GM21529 (cell line): ENCODE measurements at regions not wholly inside any gene's neighbourhood (a gene's known extent, or its start where the extent isn't known, plus 50 kb on each side); places are given as distances from the start of the nearest gene placed in this dataset.

Source experiments
- ATAC-seq: cut with Tn5 transposase; IDR thresholded peaks from one replicate; pipeline ENCODE4 v1.9.1; 2021; ENCODE audit not compliant: unreplicated experiment

DNA sequence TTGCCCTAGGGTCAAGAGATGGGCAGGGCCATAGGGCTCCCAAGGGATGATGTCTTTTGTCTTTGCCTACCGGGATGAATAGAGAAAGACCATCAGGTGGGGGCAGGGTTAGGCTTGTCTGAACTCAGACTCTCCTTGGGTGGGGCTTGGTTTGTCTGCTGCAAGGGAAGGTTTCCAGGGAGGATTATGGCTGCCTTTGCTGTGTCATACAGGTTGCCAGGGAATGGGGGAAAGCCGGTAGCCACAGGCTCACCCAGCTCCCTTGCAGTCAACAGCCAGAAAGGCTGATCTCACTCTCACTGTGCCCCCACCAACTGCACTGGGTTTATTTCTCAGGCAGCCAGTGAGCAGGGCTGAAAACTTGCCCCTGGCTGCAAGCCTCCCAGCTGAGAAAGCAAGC is 253.2 kb downstream of the POLR1F start:
- no peak for ATAC-seq

DNA sequence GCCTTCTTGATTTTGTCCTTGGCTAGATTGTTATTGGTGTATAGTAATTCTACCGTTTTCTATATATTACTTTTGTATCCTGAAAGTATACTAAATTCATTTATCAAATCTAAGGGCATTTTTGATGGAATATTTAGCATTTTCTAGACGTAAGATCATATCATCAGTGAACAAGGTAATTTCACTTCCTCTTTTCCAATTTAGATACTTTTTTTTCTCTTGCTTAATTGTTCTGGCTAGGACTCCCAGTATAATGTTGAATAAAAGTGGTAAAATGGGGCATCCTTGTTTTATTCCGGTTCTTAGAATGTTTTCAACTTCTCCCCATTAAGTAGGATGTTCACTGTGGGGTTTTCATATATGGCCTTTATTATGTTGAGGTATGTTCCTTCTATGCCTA is 260.7 kb downstream of the POLR1F start:
- ATAC-seq, result no peak

DNA sequence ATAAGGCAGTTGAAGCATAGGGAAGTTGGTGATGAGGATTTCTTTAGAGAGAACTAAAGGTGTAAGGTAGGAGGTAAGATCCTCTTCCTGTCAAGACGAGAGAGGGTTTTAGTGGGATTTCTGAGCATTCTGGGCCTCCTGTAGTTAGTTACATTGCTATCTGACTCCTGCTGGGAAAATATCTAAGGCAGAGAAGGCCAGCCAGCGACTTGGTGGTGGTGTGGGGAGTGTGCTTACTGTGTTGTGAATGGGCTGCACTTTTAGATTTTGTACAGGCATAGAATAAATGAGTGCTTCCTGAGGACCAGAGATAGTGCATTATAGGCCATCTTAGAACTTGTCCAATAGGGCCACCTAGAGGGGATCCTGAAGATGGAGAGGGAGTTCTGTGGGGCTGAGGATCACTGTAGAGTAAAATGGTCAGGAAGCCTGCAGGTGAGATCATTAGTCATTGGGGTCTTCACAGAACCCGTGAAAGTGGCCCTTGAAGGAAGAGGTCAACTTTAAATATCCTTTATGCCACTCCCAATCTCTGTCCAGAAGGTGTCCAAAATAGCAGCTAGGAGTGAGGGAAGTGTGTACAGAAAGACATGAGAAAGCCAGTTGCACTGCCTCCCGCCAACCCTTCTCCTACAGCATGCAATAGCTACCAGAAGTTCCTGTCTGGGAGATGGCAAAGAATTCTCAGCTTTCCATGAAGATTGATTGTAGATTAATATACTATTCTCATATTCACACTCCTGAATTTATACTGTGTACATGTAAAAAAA is 266.6 kb downstream of the POLR1F start:
- ATAC-seq, result no peak

DNA sequence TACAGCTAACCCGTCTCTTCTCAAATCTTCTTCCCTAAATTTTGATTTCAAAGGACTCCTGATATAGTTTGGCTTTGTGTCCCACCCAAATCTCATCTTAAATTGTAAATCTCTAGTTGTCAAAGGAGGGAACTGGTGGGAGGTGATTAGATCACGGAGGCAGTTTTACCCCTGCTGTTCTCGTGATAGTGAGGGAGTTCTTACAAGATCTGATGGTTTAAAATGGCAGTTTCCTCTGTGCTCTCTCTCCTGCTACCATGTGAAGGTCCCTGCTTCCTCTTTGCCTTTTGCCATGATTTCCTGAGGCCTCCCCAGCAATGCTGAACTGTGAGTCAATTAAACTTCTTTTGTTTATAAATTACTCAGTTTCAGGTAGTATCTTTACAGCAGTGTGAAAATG is 269.3 kb downstream of the POLR1F start:
- no peak for ATAC-seq

DNA sequence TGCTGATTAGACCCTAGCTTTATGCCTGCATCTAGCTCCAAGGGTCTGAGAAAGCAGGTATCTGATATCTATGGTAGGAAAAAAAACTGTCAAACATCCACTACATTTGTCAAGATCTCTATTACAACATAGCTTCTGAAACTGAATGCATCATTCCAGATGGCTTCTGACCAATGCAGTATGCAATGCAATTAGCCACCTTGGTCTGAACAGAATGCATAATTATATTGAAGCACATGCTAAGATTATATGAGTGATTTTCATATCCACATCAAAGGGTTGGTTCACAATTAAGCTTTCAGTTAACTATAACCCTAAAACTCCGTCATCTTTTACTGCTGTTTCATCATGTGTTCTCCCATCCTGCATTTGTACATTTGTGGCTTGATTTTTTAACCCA is 271.4 kb downstream of the POLR1F start:
- no peak for ATAC-seq

DNA sequence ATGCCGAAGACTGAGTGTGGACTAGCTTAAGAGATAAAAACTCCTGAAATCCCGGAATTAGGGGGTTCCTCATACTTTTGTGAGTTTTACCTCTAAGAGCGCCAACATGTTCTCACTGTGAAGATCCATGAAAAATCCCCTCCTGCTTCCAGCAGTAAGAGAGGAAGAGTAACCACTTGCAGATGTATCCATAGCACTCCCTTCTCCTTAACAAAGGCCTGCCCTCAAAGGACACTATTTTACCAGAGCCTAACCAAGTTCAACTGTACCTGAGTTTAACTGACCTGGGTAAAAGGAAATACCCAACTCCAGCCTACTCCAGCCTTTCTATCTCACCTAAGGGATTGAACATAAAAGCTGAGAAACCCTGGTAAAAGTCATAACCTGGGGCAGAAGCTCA is 280.9 kb downstream of the POLR1F start:
- no peak for ATAC-seq

DNA sequence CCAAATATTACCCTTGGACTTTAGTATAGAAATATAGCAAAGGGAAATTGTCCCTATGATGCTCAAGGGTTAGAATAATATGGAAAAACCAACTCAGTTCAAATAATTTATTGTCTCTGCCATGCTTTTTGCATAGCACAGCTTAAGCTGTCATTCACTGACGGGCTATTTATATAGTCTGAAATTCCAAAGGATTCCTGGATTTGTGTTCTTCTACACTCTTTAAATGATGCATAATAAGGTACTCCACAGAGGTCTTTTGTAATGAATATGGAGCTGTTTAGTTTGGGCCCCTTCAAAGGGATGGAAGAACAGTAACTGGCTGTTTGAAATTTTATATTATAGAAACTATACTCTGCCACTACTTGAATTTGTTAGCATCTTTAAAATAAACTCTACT is 276.6 kb upstream of the FERD3L start:
- no peak for ATAC-seq

DNA sequence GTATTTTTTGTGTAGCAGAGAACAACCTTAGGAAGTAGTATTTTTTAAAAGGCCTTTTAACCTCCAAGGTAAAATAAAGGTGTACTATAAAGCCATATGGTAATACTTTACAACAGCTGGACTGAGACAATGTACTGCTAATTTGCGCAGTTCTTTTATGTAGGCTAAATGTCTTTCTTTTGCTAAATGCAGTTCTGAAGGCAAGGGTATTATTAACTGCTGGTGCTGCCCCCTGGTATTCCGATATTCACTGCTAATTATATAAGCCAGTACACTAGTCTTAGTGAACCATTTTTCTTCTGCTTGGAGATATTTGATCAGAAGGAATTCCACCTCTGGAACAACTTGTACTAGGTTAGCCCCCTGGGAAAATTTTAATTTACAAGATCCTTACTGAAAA is 272.0 kb upstream of the FERD3L start:
- no peak for ATAC-seq

DNA sequence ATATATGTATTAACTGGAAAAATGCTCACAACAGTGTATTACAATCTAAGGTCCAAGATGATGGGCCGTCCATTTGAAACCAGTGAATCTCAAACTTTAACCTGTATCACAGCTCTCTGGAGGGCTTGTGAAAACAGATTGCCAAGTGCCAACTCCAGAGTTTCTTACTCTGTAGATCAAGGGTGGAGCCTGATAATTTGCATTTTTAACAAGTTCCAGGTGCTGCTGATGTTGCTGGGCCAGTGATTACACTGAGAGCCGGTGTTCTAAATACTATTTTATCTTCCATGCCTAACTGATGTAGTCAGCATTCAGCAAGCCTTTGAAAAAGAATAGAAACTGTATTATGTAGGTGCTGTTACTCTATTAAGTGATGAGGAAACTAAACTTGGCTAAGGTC is 269.9 kb upstream of the FERD3L start:
- no peak for ATAC-seq

DNA sequence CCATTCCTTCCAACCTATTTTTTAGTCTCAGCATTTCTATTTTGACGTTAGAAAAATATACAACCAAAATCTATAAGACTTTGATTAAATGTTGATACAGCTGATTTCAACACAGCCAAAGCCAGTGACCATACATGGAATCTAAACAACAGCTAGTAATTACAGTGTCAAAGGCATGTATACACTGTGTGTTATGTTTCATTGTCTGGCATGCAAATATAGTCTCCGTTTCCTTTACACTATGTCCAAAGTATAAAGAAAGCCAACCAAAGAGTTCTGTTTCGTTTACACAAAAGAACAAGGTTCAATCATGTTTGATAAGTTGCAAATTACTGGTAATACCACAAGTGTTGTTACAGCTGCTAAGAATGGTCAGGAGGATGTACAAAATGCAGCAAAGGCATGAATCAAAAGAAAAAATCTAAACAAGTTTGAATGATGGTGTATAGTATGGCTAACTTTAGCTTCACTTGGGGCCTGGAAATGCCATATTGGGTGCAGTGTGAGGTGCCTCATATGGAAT is 268.3 kb upstream of the FERD3L start:
- no peak for ATAC-seq

DNA sequence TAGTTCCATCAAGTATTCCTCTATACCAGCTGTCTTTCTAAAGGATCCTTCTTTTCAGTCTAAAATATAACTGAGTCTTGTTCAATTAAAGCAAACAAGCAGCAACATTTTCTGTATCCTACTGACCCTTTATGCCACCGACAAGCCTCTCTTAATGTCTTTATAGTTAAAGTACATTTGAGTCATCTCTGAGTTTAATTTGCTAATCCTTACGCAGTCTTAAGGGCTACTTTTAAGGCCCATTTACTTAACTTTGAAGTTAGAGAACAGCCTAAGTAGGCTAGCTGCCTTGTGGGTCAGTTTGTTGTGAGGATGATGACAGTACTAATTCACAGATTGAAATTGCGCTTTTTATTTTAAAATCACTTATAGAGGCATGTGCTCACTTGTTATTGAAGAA is 265.5 kb upstream of the FERD3L start:
- no peak for ATAC-seq

DNA sequence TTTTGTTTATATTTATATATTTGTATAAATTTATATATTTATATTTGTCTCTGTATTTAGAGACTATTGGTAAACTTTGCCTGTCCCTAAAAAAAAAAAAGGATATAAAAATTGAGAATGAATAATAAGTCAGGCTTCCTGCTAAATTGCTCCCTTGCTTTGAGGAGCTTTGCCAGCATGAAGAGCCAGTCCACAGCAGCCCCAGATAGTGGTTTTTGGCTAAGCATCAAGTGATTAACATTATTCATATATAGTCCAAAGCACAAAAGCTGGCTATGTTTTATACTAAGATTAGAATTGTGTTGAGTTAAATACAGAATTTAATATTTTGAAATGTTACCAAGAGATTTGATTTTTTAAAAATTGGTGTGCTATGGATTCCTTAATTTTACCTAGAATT is 264.9 kb upstream of the FERD3L start:
- ATAC-seq, result no peak

DNA sequence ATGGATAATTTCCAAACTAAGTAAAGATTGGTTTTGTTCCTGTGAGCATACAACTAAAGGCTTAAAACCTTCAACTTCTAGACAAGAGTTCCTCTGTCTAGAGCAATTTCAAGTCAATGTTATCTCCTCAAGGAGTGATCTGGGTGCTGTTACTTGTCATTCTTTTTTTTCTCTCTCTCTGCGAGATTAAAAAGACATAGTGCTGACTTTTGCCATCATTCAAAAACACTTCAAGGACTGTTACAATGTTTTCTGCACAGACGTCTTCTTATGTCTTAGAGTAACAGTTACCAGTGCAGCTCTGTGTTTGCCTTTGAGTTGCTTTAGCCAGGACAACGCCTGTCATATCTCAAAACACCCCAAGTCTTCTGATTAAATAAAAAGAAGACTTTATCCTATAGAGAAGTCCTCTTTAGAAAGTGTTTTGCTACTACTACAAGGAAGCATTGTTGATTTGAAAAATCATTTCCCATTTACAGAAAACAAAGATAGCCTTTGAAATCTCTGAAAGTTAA is 263.5 kb upstream of the FERD3L start:
- ATAC-seq, result no peak

DNA sequence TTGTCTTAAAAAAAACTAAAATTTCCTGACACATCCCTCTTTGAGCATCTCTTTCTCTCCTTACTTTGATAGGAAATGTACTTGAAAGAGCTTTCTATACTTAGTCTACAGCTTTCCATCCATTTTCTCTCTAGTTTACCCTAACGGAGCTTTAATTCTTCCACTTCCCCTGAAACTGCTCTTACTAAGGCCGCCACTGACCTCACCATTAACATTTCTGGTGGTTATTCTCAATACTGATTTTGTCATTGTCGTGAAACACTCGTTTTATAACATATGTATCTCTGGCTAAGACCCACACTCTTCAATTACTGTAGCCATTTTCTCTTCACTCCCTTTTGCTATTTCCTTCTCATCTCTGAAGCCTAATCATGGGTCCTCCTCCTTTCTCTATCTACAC is 262.0 kb upstream of the FERD3L start:
- ATAC-seq, result no peak

DNA sequence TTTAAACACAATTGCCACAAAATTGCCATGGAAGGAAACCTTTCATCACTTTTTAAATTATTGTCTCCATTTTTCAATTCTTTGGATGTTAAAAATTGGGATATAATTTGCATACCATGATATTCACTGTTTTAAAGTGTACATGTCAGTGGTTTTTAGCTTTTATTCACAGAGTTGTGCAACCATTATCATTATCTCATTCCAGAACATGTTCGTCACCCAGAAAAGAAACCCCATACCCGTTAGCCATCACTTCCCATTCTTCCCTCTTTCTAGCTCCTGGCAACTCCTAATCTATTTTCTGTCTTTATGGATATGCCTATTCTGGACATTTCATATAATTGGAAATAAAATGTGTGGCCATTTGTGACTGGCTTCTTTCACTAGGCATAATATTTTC is 260.3 kb upstream of the FERD3L start:
- ATAC-seq, result no peak

DNA sequence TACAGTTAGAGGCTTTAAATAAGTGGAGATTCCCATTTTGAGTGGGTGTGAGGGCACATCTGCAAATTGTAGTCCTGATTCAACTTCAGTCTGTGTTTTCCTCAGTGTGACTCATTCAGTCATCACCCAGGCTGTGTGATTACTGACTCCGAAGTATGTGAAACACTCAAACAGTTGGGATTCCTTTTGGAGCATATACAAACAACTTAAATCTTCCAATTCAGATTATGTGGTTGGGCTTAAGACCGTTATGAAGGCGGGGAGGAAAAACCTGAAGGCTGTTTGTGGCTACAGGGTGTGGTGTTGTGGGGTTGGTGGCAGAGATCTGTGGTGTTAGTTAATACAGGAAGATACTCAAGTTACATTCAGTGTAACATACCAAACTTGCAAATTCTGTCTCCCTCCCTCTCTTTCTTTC is 259.7 kb upstream of the FERD3L start:
- ATAC-seq, result no peak

DNA sequence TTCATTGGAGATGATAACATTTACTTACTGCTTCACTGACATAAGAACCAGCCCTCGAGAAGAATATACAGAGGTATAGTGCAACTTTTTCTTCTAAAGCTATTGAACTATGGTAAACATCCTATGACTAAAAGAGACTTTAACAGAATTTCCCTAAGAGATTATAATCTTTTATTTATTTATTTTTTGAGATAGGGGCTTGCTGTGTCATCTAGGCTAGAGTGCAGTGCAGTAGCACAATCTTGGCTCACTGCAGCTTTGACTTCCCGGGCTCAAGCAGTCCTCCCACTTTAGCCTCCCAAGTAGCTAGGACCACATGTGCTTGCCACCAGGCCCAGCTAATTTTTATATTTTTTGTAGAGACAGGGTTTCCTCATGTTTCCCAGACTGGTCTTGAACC is 258.5 kb upstream of the FERD3L start:
- ATAC-seq, result no peak

DNA sequence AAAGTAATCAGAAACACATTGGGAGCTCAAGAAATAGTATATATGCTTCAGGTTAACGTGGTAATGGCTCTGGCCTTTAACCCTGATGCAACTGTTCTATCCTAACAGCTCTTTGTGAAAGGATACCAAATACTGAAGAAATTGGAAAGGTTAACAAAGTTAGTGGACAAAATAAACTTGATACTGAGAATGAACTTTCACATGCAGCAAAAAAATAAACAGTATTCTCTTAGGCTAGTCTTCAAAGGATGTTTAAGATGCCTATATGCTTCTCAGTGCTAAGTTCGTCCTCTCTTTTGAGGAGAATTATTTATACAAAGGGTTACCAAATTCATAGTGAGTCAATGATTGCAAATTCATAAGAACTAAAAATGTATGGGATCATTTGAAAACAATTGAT is 256.2 kb upstream of the FERD3L start:
- ATAC-seq, result no peak

DNA sequence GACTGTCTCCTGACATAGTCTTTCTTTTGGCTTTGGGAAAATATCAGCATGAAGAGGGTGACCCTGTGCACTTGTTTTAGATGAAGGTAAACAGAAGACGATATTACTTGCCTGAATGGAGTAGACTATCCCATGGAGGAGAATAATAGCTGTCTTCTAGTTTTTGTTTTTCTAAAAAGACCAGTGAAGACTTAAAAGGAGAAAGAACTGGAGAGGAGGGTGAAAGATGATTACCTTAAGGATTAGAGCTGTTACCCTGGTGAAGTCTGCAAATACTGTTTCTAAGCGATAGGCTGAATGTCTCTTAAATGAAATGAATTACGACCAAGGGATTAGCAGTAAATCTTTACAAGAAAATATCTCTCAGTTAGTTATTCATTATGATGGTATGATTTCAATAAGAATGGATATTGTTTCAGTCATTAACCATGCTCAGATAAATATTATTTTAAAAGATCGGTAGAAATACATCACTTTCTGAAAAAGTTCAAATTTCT is 255.6 kb upstream of the FERD3L start:
- no peak for ATAC-seq

DNA sequence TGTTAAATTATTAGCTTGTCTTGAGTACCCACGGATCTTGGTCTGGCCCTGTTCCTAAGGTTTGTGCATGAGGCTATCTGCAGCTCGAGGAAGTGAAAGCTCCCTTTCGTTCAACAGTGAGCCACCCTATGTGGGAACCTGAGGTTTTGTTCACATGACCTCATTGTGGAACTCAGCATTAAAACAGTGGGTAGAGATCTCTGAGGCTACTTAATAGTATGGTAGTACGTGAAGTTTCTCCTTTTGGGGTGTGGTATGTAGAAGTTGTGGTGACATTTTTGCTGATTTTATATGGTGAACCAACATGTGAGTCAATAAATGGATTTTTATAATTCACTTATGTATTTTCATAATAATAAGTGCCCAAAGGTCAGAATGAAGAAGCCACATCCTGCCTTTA is 252.7 kb upstream of the FERD3L start:
- peak; percentile 93 for ATAC-seq

DNA sequence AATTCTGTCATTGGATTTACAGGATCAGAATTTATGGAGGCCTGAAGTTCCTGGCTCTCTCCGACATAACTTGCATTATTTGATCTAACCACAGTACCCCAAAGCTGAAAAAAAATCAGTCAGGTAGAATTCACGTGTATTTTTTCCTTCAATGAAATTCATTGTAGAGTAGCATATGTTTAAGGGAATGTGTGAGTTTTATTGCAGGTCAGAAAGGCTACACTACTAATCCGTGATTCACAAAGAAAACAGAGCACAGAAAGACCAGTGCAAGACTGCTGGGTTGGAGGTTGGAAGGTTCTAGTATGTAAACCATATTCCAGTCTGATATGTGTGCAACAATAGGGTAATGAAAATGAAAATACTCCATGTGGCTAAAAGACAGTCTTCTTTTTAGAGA is 247.0 kb upstream of the FERD3L start:
- ATAC-seq, result no peak

DNA sequence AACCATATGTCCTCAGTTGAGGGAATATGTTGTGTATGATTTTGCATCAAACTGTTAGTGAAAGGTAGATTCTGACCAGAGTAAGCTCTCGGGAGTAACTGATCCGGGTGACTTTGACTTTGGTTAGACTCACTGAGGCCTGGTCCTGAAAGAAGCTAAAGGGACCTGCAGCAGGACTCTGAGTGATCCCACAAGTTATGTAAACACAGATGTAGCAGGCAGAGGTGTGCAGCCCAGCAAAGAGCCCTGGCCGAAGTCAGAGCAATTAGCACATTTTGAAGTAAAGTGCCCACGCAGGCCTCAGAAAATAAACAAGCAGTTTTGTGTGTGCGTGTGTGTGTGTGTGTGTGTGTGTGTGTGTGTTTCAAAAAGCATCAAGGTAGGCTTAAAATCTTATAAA is 245.6 kb upstream of the FERD3L start:
- no peak for ATAC-seq

DNA sequence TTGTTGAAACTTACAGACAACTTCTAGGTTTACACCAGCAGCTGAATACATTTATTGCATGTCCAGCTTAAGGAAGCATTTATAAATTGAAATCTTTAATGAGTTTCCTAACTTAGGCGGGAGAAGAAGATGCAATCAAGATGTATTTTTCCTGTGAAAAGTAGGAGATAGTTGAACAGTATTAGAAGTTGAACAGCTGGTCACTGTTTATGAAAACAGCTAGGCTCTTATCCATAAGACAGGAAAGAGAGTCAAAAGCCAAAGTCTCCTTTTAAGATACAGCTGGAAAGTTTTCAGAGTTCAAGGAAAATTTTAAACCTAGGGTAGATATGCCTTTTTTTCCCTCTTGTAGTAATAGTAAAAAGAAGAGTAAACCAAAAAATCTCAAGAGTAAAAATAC is 236.1 kb upstream of the FERD3L start:
- no peak for ATAC-seq
